NCI-H446 treated with DMSO at 0.1 percent for 48 hours (cell line): ENCODE measurements at regions not wholly inside any gene's neighbourhood (a gene's known extent, or its start where the extent isn't known, plus 50 kb on each side); places are given as distances from the start of the nearest gene placed in this dataset.

Experiments
- DNase-seq: peaks from one replicate; lab custom pipeline; 2025; lab: John Stamatoyannopoulos, UW

- DNase-seq, result no peak
Observed at GRCh38 chrX:43016021-43016420, 238.1 kb upstream of the PPP1R2C start.

GRCh38 chrX:43018031-43018430 lies 240.1 kb upstream of the PPP1R2C start:
- no peak for DNase-seq

DNA sequence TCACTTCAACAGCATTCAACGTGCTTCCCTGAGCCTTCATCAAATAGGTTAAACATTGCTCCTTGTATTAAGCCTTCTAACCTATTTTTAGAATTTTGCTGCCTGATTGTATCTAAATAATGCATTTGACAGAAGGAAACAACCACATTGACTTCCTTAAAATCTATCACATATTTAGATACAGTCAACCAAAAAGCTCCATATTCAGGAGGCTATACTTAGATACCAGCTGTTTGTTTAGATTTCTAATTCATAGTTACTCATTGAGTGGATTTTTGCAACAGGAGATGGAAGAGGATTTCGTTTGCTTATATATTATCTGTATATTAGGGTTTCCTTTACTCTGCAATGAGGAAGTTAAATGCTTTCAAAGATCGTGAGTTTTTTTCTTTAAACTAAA lies 241.1 kb upstream of the PPP1R2C start:
- no peak for DNase-seq

- no peak for DNase-seq
Observed at GRCh38 chrX:43025806-43026315, 247.9 kb upstream of the PPP1R2C start.

- DNase-seq, result no peak
Observed at GRCh38 chrX:43064096-43064495, 286.1 kb upstream of the PPP1R2C start.

DNA sequence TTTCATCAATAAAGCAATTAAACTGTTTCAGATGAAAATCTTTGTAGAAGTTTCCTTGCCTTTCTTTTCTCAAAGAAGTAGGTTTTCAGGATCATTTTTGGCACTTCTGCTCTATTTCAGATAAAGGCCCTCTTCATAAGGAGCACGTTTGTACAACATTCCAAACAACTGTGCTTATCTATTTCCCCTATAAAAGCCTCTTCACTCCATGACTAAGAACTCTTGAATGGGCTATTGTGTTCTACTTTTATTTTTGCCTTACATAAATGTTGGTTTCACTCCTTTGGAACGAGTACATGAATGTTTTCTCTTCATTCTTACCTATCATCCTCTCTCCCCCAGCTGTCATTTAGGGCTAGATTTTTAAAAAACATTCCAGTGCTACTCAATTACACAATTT lies 288.0 kb upstream of the PPP1R2C start:
- no peak for DNase-seq

DNA sequence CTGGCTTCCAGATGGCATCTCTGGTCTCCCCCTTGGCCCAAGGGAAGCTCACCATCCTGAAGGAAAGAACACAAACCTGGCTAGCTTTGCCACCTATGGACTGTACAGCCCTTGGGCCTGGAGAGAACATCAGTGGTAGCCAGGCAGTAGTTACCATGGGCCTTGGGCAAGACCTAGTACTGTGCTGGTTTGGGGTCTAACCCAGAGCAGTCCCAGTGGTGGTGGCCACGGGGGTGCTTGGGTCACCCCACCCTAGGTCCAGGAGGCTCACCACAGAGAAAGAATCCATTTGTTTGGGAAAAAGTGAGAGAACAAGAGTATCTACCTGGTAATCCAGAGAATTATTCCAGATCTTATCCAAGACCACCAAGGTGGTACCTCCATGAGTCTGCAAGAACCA lies 290.7 kb upstream of the PPP1R2C start:
- no peak for DNase-seq

DNA sequence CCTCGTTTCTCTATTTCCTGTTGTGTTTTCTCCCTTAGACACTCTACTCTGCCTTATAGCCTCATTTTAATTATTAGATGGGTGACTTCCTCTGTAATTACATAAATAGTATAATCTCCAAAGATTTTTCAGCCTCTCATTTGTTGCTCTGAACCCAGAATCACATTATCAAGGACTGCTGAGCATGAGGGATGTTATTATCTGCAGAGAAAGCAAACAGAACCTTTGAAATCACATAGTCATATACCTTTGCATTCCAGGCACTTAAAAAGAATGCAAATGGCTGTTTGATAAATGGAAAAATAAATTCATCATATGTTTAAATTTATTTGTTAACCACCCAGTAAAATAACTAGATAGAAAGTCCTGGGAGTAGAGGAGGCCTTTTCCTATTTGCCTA lies 305.1 kb upstream of the PPP1R2C start:
- no peak for DNase-seq

DNA sequence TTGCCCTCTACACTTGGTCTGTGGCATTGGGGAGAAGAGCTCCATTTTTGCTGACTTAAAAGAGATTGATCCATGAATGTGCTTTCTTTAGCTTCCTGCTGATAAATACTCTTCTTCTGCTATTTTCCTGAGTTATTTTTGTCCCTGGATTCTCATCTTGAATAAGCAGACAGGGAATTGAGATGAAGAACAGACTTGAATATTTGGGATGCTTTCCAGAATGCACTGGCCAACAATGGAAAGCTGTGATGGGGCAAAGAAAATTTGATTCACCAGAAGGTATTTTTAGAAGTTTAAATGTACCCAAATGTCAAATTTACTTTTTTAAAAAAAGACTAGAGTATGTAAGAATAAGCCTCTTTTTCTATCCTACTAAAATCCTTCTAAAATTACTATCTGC lies 309.9 kb upstream of the PPP1R2C start:
- no peak for DNase-seq

- DNase-seq, result no peak
Observed at GRCh38 chrX:43096830-43097229, 318.9 kb upstream of the PPP1R2C start.

GRCh38 chrX:43106009-43106408 lies 328.0 kb upstream of the PPP1R2C start:
- no peak for DNase-seq

- DNase-seq, result no peak
Observed at GRCh38 chrX:43108828-43109227, 330.9 kb upstream of the PPP1R2C start.

DNA sequence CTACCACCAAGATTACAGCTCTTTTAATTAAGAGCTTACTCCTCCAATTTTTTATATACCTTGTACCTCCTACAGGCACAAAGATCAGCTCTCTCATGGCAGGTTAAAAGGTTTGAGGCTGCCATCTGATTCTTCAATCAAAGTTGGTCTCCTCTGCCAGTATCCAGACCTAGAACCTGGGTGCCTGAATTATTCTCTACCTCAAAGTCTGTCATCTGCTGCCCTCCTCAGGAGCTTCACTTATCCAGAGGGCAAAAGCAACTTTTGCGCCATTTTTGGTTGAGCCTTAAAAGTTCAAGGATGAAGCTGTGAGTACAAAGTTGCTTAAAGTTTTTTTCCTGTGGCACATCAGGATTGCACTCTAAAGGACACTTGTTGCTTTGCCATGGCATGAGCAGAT lies 343.7 kb upstream of the PPP1R2C start:
- DNase-seq, result no peak

GRCh38 chrX:43139645-43140044 lies 361.7 kb upstream of the PPP1R2C start:
- no peak for DNase-seq

- DNase-seq, result no peak
Observed at GRCh38 chrX:43140582-43140981, 362.6 kb upstream of the PPP1R2C start.

GRCh38 chrX:43141885-43142284 lies 363.9 kb upstream of the PPP1R2C start:
- no peak for DNase-seq

GRCh38 chrX:43148305-43148704 lies 370.3 kb upstream of the PPP1R2C start:
- no peak for DNase-seq

- DNase-seq, result no peak
Observed at GRCh38 chrX:43165343-43165920, 387.5 kb upstream of the PPP1R2C start.

DNA sequence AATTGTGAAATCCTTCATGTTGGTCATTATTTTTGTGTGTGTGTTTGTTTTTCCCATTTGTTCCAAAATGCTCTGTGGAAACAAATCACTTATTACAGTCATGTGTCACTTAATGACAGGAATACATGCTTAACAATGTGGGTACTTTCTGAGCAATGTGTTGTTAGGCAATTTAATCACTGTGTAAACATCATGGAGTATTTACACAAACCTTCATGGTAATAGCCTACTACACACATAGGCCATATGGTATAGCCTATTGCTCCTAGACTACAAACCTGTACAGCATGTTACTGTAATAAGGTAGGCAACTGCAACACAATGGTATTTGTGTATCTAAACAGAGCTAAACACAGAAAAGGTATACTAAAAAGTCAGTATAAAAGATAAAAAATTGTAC lies 388.9 kb upstream of the PPP1R2C start:
- DNase-seq, result no peak

- DNase-seq, result no peak
Observed at GRCh38 chrX:43175434-43175833, 397.5 kb upstream of the PPP1R2C start.

GRCh38 chrX:43176686-43177085 lies 398.7 kb upstream of the PPP1R2C start:
- DNase-seq, result no peak

GRCh38 chrX:43188296-43188695 lies 410.3 kb upstream of the PPP1R2C start:
- no peak for DNase-seq

DNA sequence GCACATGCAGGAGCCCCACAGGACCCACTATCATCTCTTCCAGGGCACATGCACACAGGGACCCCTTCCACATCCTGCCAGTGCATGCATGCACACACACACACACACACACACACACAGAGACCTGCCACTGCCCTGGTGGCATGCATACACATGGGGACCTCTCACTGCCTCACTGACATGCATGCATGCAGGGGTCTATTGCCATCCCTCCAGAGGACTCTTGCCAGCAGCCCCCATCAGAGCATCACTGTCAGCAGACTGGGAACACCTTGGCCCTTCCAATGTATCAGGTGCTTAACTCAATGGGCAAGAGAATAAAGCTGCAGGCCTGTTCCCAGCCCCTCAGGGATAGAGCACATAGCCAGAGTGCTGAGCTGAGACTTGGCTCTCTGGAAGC lies 433.6 kb upstream of the PPP1R2C start:
- no peak for DNase-seq

DNA sequence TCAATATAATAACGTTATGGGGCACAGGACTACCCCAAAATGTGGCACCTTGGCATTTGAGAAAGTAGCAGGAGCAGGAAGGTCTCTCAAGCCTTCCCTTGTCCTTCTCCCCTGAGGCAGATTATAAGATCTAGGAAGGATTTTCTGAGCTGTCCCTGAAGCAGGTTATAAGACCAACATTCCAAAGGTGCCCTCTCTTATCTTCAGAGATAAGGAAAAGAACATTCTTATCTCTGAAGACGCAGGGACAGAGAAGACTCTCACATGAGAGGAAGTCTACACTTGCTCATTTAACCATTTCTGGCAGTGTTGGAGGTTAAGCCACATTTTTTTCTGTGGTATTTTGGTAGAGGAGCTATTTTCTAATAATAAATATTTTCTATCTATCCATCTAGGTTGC lies 437.9 kb upstream of the MAOA start:
- DNase-seq, result no peak

DNA sequence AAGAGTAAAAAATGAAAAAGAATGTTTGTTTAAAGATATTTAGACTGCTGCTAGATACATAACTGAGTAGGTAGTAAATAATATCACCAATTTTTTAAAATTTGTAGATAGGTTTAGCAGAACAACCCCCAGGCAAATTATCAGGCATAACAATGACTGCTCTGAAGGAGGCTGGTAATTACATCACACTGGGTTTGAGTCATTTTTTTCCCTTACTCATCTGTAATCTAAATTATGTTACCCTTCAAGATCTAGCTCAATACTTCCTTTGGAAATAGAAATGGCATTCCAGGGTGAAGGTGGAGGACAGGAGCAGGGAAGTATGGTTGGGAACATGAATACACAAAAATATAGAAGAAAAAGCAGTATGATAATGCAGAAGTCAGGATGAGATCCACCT lies 431.6 kb upstream of the MAOA start:
- DNase-seq, result no peak
